GM12864 (cell line): ENCODE measurements at regions not wholly inside any gene's neighbourhood (a gene's known extent, or its start where the extent isn't known, plus 50 kb on each side); places are given as distances from the start of the nearest gene placed in this dataset.

Source experiments
- DNase-seq: peaks from one replicate; pipeline ENCODE4 v3.0.0-alpha.2; 2011; ENCODE audit warnings: low read depth
- H3K4me3 ChIP-seq: 2 replicates; pipeline ENCODE4 v1.5.1; 2011; ENCODE audit warnings: mild to moderate bottlenecking, low read depth, low read length, control low read depth
- CTCF ChIP-seq: IDR thresholded peaks from 2 replicates; pipeline ENCODE4 v1.5.1; 2011; ENCODE audit warnings: low read depth, mild to moderate bottlenecking, moderate library complexity, low read length, control low read depth, inconsistent platforms; ENCODE audit errors: missing control alignments

- DNase-seq, result no peak
- no peak overlapping the region for H3K4me3 ChIP-seq
- TF ChIP-seq CTCF, result no peak
These were observed 122.6 kb upstream of the MOCS1 start for GRCh38 chr6:40056865-40057264.

- no peak for DNase-seq
- TF ChIP-seq CTCF, result no peak
- H3K4me3 ChIP-seq, result no peak overlapping the region
These were observed 120.3 kb upstream of the MOCS1 start for GRCh38 chr6:40054602-40055001.

DNA sequence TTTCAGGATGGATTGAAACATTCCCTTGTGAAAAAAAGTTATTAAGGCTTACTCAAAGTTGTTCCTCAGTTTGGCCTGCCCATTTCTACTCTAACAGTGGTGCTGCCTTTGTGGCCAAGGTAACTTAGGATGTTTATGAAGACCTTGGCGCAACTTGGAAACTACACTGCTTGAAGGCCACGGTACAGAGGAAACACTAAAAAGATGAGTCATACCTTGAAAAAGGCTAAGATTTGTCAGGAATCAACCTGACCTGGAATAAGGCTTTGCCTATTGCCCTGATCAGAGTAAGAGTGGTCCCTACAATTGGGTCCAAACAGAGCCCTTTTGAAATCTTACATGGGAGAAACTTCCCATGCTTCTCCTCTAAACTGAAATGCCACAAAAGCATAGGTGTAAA, 119.9 kb upstream of the MOCS1 start:
- no peak for DNase-seq
- TF ChIP-seq CTCF, result no peak

DNA sequence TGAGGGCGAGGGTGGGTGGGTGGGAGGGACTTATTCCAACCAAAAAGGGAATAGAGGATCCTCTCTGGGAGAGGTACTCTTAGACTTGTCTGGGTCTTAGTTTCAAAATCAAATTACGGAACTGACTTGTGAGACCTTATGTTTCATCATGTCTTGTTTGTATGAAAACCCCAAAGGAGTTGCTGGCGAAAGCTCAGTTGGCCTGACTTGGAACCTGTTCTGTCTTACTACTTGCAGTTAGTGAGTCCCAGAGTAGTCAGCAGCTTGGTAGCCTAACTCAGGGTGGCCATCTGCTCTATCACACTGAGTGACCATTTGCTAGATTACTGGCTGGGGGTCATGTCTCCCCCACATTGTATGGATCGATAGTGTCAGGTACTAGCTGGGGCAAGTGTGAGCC, 114.9 kb upstream of the MOCS1 start:
- no peak for TF ChIP-seq CTCF
- no peak overlapping the region for H3K4me3 ChIP-seq
- no peak for DNase-seq

More for the DNA sequence above, 119.9 kb upstream of the MOCS1 start:
- H3K4me3 ChIP-seq, result no peak overlapping the region

DNA sequence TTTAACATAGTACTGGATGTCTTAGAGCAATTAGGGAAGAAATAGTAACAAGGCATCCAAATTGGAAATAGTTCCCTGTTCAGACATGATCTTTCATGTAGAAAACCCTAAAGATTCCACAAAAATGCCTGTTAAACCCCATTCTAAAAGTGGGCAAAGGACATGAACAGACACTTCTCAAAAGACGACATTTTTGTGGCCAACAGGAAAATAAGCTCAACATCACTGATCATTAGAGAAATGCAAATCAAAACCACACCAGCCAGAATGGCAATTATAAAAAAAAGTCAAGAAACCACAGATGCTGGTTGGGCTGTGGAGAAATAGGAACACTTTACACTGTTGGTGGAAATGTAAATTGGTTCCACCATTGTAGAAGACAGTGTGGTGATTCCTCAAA, 109.9 kb upstream of the MOCS1 start:
- TF ChIP-seq CTCF, result no peak
- no peak for DNase-seq
- no peak overlapping the region for H3K4me3 ChIP-seq

DNA sequence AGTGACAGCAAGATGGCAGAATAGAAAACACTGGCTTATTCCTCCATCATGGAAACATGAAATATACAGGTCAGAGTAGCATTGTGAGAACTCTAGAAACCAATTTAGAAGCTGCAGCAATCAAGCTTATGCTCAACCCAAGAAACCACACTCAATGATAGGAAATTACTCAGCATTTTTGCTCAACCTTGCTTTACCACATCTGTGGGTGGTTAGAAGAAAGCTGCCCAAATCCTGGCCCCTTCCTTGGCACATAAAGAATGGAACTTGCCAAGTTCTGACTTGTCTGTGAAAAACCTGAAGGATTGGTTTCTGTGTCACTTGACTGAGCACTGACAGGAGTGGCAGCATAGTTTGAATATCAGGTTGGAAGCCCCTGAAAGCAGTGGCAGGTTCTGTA, 108.0 kb upstream of the MOCS1 start:
- DNase-seq, result no peak
- no peak for TF ChIP-seq CTCF

DNA sequence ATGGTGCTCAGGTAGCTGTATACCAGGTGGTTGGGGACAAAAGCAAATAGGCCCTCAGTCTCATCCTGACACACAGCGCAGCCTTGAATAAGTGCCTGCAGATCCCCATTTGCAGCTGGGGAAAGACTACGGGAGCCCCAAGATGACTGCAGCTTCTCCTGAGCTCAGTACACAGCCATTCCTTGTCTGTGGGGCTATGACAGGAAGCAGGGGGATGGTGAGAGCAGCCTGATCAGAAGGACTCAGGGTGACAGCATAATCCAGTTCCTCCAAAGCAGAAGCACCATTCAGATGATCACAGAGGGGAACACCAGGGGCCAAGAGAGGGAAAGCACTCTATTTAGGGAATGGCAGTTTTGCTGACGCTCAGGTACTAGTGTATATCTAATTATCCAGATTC, 104.8 kb upstream of the MOCS1 start:
- no peak for TF ChIP-seq CTCF
- DNase-seq, result no peak
- H3K4me3 ChIP-seq, result no peak overlapping the region

More for the DNA sequence above, 108.0 kb upstream of the MOCS1 start:
- no peak overlapping the region for H3K4me3 ChIP-seq
